Endothelial cell of umbilical vein (primary cell): ENCODE measurements at regions not wholly inside any gene's neighbourhood (a gene's known extent, or its start where the extent isn't known, plus 50 kb on each side); places are given as distances from the start of the nearest gene placed in this dataset.

Experiments used
- BruUV-seq: library from RNA; stranded (reverse); fragments of 400-500 nt; replicated peaks from 2 replicates; lab custom pipeline; 2021; lab: Mats Ljungman, UMichigan
- CTCF ChIA-PET: fragments of 300-600, 350-600 bp; sonication (Branson Sonifier 250); formaldehyde crosslinking; loops from one replicate; lab custom pipeline; 2021; ENCODE audit warnings: antibody characterized with exemption, inconsistent platforms; lab: Charles Lee
- POLR2A ChIA-PET: fragments of 300-600, 350-600 bp; sonication (Branson Sonifier 250); formaldehyde crosslinking; loops from one replicate; lab custom pipeline; 2021; ENCODE audit warnings: antibody characterized with exemption, inconsistent platforms; lab: Charles Lee
- DNase-seq: peaks from one replicate; pipeline ENCODE4 v3.0.0-alpha.2; 2011; ENCODE audit warnings: low read depth, low spot score
- FAIRE-seq: peaks from 2 replicates; lab custom pipeline; 2011; peaks lifted over from hg19 to GRCh38; lab: Jason Lieb, UNC
- H2AFZ ChIP-seq: 2 replicates; pipeline ENCODE4 v1.6.0; 2012; ENCODE audit warnings: low read depth, low read length, control low read depth, inconsistent platforms
- H3K27ac ChIP-seq: 2 replicates; pipeline ENCODE4 v1.5.1; 2011; ENCODE audit warnings: low read depth, mild to moderate bottlenecking, control low read depth, low read length, moderate library complexity; ENCODE audit not compliant: insufficient read depth
- H3K27me3 ChIP-seq, 2 experiments: 2 replicates each; pipeline versions ENCODE4 v1.6.0 to v1.6.1; 2011; ENCODE audit warnings: low read length in 2 of 2, mixed read lengths in 1 of 2; ENCODE audit not compliant: control insufficient read depth in 2 of 2, insufficient read depth in 2 of 2
- H3K36me3 ChIP-seq, 2 experiments: 2 replicates in 1 of 2; 3 replicates in 1 of 2; pipeline ENCODE4 v1.5.1; 2011; ENCODE audit warnings: low read length in 2 of 2, mild to moderate bottlenecking in 1 of 2, moderate library complexity in 1 of 2; ENCODE audit not compliant: control insufficient read depth in 2 of 2, insufficient read depth in 2 of 2; ENCODE audit errors: extremely low read depth in 1 of 2
- H3K4me1 ChIP-seq: 3 replicates; pipeline ENCODE4 v1.5.1; 2011; ENCODE audit warnings: mild to moderate bottlenecking, low read length; ENCODE audit not compliant: control insufficient read depth, insufficient read depth; ENCODE audit errors: extremely low read depth
- H3K4me2 ChIP-seq: 2 replicates; pipeline ENCODE4 v1.6.1; 2011; ENCODE audit warnings: low read length, control low read depth, mixed read lengths; ENCODE audit not compliant: insufficient read depth
- H3K4me3 ChIP-seq, 3 experiments: fragments of 200-600 bp in 1 of 3; sonication (generic), shearing (Covaris generic) in 1 of 3; replicated peaks in 1 of 3; 2 replicates each; pipeline ENCODE4 v1.5.1; 2011 to 2016; ENCODE audit warnings: control low read depth in 3 of 3, low read length in 3 of 3, mild to moderate bottlenecking in 2 of 3, inconsistent platforms in 1 of 3, low read depth in 1 of 3, moderate library complexity in 1 of 3; ENCODE audit not compliant: insufficient read depth in 1 of 3
- H3K79me2 ChIP-seq: 2 replicates; pipeline ENCODE4 v1.6.0; 2012; ENCODE audit warnings: low read length, inconsistent platforms; ENCODE audit not compliant: control insufficient read depth, insufficient read depth
- H3K9ac ChIP-seq: replicated peaks from 2 replicates; pipeline ENCODE3; 2011; ENCODE audit warnings: low read length, control low read depth; ENCODE audit not compliant: insufficient read depth; ENCODE audit errors: extremely low read depth
- H3K9me1 ChIP-seq: replicated peaks from 3 replicates; pipeline ENCODE4 v1.6.0; 2011; ENCODE audit warnings: mild to moderate bottlenecking, low read length; ENCODE audit not compliant: control insufficient read depth, insufficient read depth; ENCODE audit errors: extremely low read depth
- H3K9me3 ChIP-seq: replicated peaks from 2 replicates; pipeline ENCODE4 v1.5.1; 2012; ENCODE audit warnings: low read length, inconsistent platforms; ENCODE audit not compliant: control insufficient read depth, insufficient read depth
- H4K20me1 ChIP-seq: replicated peaks from 2 replicates; pipeline ENCODE3; 2011; ENCODE audit warnings: mild to moderate bottlenecking, low read length; ENCODE audit not compliant: control insufficient read depth, insufficient read depth; ENCODE audit errors: extremely low read depth
- EZH2 ChIP-seq: IDR thresholded peaks from 2 replicates; pipeline ENCODE4 v1.6.1; 2012; ENCODE audit warnings: borderline replicate concordance, low read depth, mild to moderate bottlenecking, moderate library complexity, low read length, inconsistent platforms; ENCODE audit not compliant: severe bottlenecking
- FOS ChIP-seq: IDR thresholded peaks from 2 replicates; pipeline ENCODE4 v1.6.1; 2011; ENCODE audit warnings: mild to moderate bottlenecking, low read length, moderate library complexity, borderline replicate concordance; ENCODE audit not compliant: insufficient read depth
- GATA2 ChIP-seq: IDR thresholded peaks from 2 replicates; pipeline ENCODE4 v1.7.0; 2011; ENCODE audit warnings: low read depth, mild to moderate bottlenecking, moderate library complexity, mixed read lengths, low read length; ENCODE audit not compliant: insufficient read length, insufficient read depth
- JUN ChIP-seq: IDR thresholded peaks from 2 replicates; pipeline ENCODE4 v1.6.1; 2011; ENCODE audit warnings: borderline replicate concordance, low read depth; ENCODE audit not compliant: insufficient read length, insufficient read depth
- MYC ChIP-seq: IDR thresholded peaks from one replicate; pipeline ENCODE4 v1.6.1; 2011; ENCODE audit warnings: mild to moderate bottlenecking, low read depth, low read length
- POLR2A ChIP-seq: IDR thresholded peaks from 2 replicates; pipeline ENCODE4 v1.6.1; 2012; ENCODE audit warnings: low read depth, mild to moderate bottlenecking, control low read depth, low read length
- POLR2AphosphoS5 ChIP-seq: IDR thresholded peaks from 2 replicates; pipeline ENCODE4 v1.6.1; 2012; ENCODE audit warnings: low read depth, mild to moderate bottlenecking, control low read depth, low read length, moderate library complexity; ENCODE audit not compliant: insufficient read depth
- dilution Hi-C: fragments of 300-500 bp; cut with MboI; formaldehyde crosslinking; loops from one replicate; pipeline ENCODE4 v1.15.0; 2019; ENCODE audit warnings: low sequenced_read_pairs; ENCODE audit not compliant: extremely low pct_ligation_motif_present
- intact Hi-C: fragments of 100-400 bp; cut with micrococcal nuclease; formaldehyde crosslinking; loops from one replicate; pipeline ENCODE4 v1.10.0; 2022
- TF ChIP-seq, protein P1 (sequence below), 2 donors: IDR thresholded peaks; 1 replicate in 1 of 2; 2 replicates in 1 of 2; pipeline ENCODE4 v1.5.1; 2011; ENCODE audit warnings: low read length in 2 of 2, mild to moderate bottlenecking in 2 of 2, moderate library complexity in 2 of 2, control low read depth in 1 of 2, inconsistent platforms in 1 of 2, low read depth in 1 of 2; ENCODE audit not compliant: insufficient read depth in 1 of 2; ENCODE audit errors: extremely low read depth in 1 of 2
- TF ChIP-seq, protein P2 (sequence below): IDR thresholded peaks from 2 replicates; pipeline ENCODE4 v1.6.1; 2011; ENCODE audit not compliant: insufficient read depth, insufficient read length

DNA sequence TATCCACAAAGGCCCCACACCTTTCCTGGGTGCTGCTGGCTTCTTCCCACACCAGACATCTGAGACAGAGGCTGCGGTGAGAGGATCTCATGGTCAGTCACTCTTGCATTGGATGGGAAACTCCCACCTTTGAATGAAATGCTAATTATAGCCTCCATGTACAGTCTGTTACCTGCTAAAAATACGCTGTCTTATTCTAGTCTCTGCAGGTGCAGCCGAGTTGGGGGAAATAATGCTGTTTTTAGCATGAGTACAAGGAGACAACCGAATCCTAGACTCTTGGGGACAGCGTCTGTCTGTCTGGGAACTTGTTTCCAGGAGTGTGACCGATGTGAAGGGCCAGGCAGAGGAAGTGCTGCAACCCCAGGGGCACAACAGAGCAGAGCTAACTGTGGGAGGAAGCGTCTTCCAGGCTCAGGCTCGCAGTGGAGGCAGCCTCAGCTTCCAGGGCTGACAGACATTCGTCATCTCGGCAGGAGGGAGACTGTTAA lies 286.2 kb downstream of the PREX1 start:
- DNase-seq (no peak), FAIRE-seq (no peak)
- Histone ChIP-seq H3K9ac (no peak overlapping the region), H3K4me2 (no peak overlapping the region), H3K27me3 (no peaks in the 10 kb centered on the region), H3K9me3 (no peaks in the 10 kb centered on the region), H2AFZ (no peak overlapping the region), H3K4me3 (no peak overlapping the region), H3K4me1 (no peaks in the 10 kb centered on the region), H3K9me1 (no peaks in the 10 kb centered on the region), H4K20me1 (no peaks in the 10 kb centered on the region), H3K27ac (no peak overlapping the region), H3K36me3 (no peaks in the 10 kb centered on the region), H3K79me2 (no peaks in the 10 kb centered on the region)
- POLR2A ChIA-PET, result no interaction called here
- TF ChIP-seq, protein P1, sequence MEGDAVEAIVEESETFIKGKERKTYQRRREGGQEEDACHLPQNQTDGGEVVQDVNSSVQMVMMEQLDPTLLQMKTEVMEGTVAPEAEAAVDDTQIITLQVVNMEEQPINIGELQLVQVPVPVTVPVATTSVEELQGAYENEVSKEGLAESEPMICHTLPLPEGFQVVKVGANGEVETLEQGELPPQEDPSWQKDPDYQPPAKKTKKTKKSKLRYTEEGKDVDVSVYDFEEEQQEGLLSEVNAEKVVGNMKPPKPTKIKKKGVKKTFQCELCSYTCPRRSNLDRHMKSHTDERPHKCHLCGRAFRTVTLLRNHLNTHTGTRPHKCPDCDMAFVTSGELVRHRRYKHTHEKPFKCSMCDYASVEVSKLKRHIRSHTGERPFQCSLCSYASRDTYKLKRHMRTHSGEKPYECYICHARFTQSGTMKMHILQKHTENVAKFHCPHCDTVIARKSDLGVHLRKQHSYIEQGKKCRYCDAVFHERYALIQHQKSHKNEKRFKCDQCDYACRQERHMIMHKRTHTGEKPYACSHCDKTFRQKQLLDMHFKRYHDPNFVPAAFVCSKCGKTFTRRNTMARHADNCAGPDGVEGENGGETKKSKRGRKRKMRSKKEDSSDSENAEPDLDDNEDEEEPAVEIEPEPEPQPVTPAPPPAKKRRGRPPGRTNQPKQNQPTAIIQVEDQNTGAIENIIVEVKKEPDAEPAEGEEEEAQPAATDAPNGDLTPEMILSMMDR (IDR thresholded peaks at IDR 0.05; ENCODE audit: extremely low read depth in 1 of 2, insufficient read depth in 1 of 2, low read depth in 1 of 2, low read length in 2 of 2), result no peak
- TF ChIP-seq GATA2, result no peak
- no peak for TF ChIP-seq JUN
- no peak for TF ChIP-seq FOS
- no peak for TF ChIP-seq MYC
- no peak for TF ChIP-seq POLR2A
- no peak for TF ChIP-seq POLR2AphosphoS5
- TF ChIP-seq EZH2, result no peak
- TF ChIP-seq, protein P2, sequence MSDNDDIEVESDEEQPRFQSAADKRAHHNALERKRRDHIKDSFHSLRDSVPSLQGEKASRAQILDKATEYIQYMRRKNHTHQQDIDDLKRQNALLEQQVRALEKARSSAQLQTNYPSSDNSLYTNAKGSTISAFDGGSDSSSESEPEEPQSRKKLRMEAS, result no peak
- no TSS peak for BruUV-seq
- intact Hi-C loops (no loop called here), dilution Hi-C loops (no loop called here)
- CTCF ChIA-PET, result no interaction called here
